HEK293 (cell line): ENCODE measurements at regions not wholly inside any gene's neighbourhood (a gene's known extent, or its start where the extent isn't known, plus 50 kb on each side); places are given as distances from the start of the nearest gene placed in this dataset.

Source experiments
- CTCF ChIA-PET: fragments of 350-600 bp; formaldehyde crosslinking; extraction: SDS; loops from one replicate; lab custom pipeline; 2021; ENCODE audit warnings: antibody characterized with exemption; lab: Yijun Ruan, JAX
- POLR2A ChIA-PET: fragments of 300-600 bp; formaldehyde crosslinking; extraction: SDS; loops from one replicate; lab custom pipeline; 2020; ENCODE audit warnings: antibody characterized with exemption, inconsistent platforms; lab: Yijun Ruan, JAX
- H3K27ac ChIP-seq: fragments of 200-500 bp; sonication (Bioruptor generic); 2 replicates; pipeline ENCODE4 v1.5.1; 2014; ENCODE audit warnings: low read depth, low read length, control low read depth, inconsistent platforms; ENCODE audit errors: extremely low read depth
- H3K36me3 ChIP-seq, 2 experiments: fragments of 200-500 bp in 1 of 2; sonication (Bioruptor generic) in 1 of 2; 1 replicate in 1 of 2; 2 replicates in 1 of 2; pipeline ENCODE4 v1.5.1; 2014 to 2017; ENCODE audit warnings: inconsistent platforms in 2 of 2, low read length in 2 of 2; ENCODE audit not compliant: control insufficient read depth in 2 of 2, insufficient read depth in 1 of 2
- H3K4me1 ChIP-seq: fragments of 200-500 bp; sonication (Bioruptor generic); 2 replicates; pipeline ENCODE4 v1.5.1; 2014; ENCODE audit warnings: mild to moderate bottlenecking, low read length, inconsistent platforms; ENCODE audit not compliant: control insufficient read depth, insufficient read depth
- H3K4me3 ChIP-seq: 2 replicates; pipeline ENCODE4 v1.5.1; 2011; ENCODE audit warnings: low read depth, mild to moderate bottlenecking, control low read depth, low read length, moderate library complexity
- H3K9me3 ChIP-seq: fragments of 200-500 bp; sonication (Bioruptor generic); 2 replicates; pipeline ENCODE4 v1.5.1; 2014; ENCODE audit warnings: low read depth, low read length, inconsistent platforms; ENCODE audit not compliant: control insufficient read depth, insufficient read depth
- BCL11A ChIP-seq: fragments of 450-650 bp; formaldehyde crosslinking; IDR thresholded peaks from 2 replicates; pipeline ENCODE4 v1.5.1; 2016; ENCODE audit warnings: low read depth, missing biosample characterization, missing genetic modification characterization
- BCL6B ChIP-seq: fragments of 450-650 bp; formaldehyde crosslinking; IDR thresholded peaks from 2 replicates; pipeline ENCODE4 v1.5.1; 2017; ENCODE audit warnings: missing biosample characterization, missing genetic modification characterization
- CTCF ChIP-seq: fragments of 450-650 bp; formaldehyde crosslinking; IDR thresholded peaks from 2 replicates; pipeline ENCODE4 v1.5.1; 2016; ENCODE audit warnings: missing biosample characterization, missing genetic modification characterization
- MEIS1 ChIP-seq: sonication (generic); formaldehyde crosslinking; IDR thresholded peaks from 2 replicates; pipeline ENCODE4 v1.8.1; 2022; ENCODE audit warnings: missing genetic modification reagents, mild to moderate bottlenecking, borderline replicate concordance
- MYNN ChIP-seq: fragments of 450-650 bp; formaldehyde crosslinking; IDR thresholded peaks from 2 replicates; pipeline ENCODE4 v1.5.1; 2016; ENCODE audit warnings: missing biosample characterization, missing genetic modification characterization, borderline replicate concordance
- SP7 ChIP-seq: fragments of 450-650 bp; formaldehyde crosslinking; IDR thresholded peaks from 2 replicates; pipeline ENCODE4 v1.5.1; 2016; ENCODE audit warnings: missing biosample characterization, missing genetic modification characterization
- ZBTB10 ChIP-seq: fragments of 450-650 bp; formaldehyde crosslinking; IDR thresholded peaks from 2 replicates; pipeline ENCODE4 v1.5.1; 2016; ENCODE audit warnings: missing biosample characterization, missing genetic modification characterization
- ZFP41 ChIP-seq: fragments of 450-650 bp; formaldehyde crosslinking; IDR thresholded peaks from 2 replicates; pipeline ENCODE4 v1.5.1; 2016; ENCODE audit warnings: missing biosample characterization, missing genetic modification characterization, borderline replicate concordance
- ZNF221 ChIP-seq: fragments of 450-650 bp; formaldehyde crosslinking; IDR thresholded peaks from 2 replicates; pipeline ENCODE4 v1.5.1; 2017; ENCODE audit warnings: missing biosample characterization, missing genetic modification characterization, borderline replicate concordance
- ZNF354C ChIP-seq: fragments of 450-650 bp; formaldehyde crosslinking; IDR thresholded peaks from 2 replicates; pipeline ENCODE4 v1.5.1; 2016; ENCODE audit warnings: missing biosample characterization, missing genetic modification characterization, low read depth, borderline replicate concordance
- ZNF488 ChIP-seq: fragments of 450-650 bp; formaldehyde crosslinking; IDR thresholded peaks from 2 replicates; pipeline ENCODE4 v1.5.1; 2016; ENCODE audit warnings: missing biosample characterization, missing genetic modification characterization
- ZNF521 ChIP-seq: fragments of 450-650 bp; formaldehyde crosslinking; IDR thresholded peaks from 2 replicates; pipeline ENCODE4 v1.5.1; 2017; ENCODE audit warnings: missing biosample characterization, mild to moderate bottlenecking, missing genetic modification characterization
- ZNF670 ChIP-seq: fragments of 450-650 bp; formaldehyde crosslinking; IDR thresholded peaks from 2 replicates; pipeline ENCODE4 v1.5.1; 2016; ENCODE audit warnings: missing biosample characterization, missing genetic modification characterization, low read depth
- ZNF707 ChIP-seq: fragments of 450-650 bp; formaldehyde crosslinking; IDR thresholded peaks from 2 replicates; pipeline ENCODE4 v1.5.1; 2016; ENCODE audit warnings: missing biosample characterization, missing genetic modification characterization
- ZNF747 ChIP-seq: fragments of 450-650 bp; formaldehyde crosslinking; IDR thresholded peaks from 2 replicates; pipeline ENCODE4 v1.5.1; 2016; ENCODE audit warnings: missing biosample characterization, missing genetic modification characterization
- TF ChIP-seq, protein P1 (sequence below): fragments of 450-650 bp; formaldehyde crosslinking; IDR thresholded peaks from 2 replicates; pipeline ENCODE4 v1.5.1; 2017; ENCODE audit warnings: missing biosample characterization, missing genetic modification characterization

GRCh38 chr11:70557742-70558485, 159.6 kb downstream of the CTTN start:
- H3K9me3 ChIP-seq = no peaks in the 10 kb centered on the region
- H3K27ac ChIP-seq = no peak overlapping the region
- no peaks in the 10 kb centered on the region for H3K4me1 ChIP-seq
- no peak overlapping the region for H3K4me3 ChIP-seq
- ChIA-PET POLR2A (no interaction called here), CTCF (no interaction called here)
- no peaks in the 10 kb centered on the region for H3K36me3 ChIP-seq
- TF ChIP-seq CTCF (tag by site-specific recombination) = no peak
- no peak for TF ChIP-seq ZFP41 (tag by site-specific recombination)
- no peak for TF ChIP-seq ZNF707 (tag by site-specific recombination)
- TF ChIP-seq, protein P1, sequence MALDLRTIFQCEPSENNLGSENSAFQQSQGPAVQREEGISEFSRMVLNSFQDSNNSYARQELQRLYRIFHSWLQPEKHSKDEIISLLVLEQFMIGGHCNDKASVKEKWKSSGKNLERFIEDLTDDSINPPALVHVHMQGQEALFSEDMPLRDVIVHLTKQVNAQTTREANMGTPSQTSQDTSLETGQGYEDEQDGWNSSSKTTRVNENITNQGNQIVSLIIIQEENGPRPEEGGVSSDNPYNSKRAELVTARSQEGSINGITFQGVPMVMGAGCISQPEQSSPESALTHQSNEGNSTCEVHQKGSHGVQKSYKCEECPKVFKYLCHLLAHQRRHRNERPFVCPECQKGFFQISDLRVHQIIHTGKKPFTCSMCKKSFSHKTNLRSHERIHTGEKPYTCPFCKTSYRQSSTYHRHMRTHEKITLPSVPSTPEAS (tag by site-specific recombination) = no peak
- TF ChIP-seq SP7 (tag by site-specific recombination) = no peak
- no peak for TF ChIP-seq MEIS1 (CRISPR knock-in tag)
- no peak for TF ChIP-seq ZNF521 (tag by site-specific recombination)
- TF ChIP-seq ZNF747 = no peak
- no peak for TF ChIP-seq ZNF354C (tag by site-specific recombination)

GRCh38 chr11:70558681-70559080, 160.4 kb downstream of the CTTN start:
- ChIA-PET CTCF (no interaction called here), POLR2A (no interaction called here)
- no peaks in the 10 kb centered on the region for H3K4me1 ChIP-seq
- TF ChIP-seq ZNF670 = no peak
- no peak for TF ChIP-seq ZBTB10 (tag by site-specific recombination)
- TF ChIP-seq BCL6B (tag by site-specific recombination) = no peak
- no peak for TF ChIP-seq ZNF221 (tag by site-specific recombination)
- TF ChIP-seq ZNF354C (tag by site-specific recombination) = no peak
- no peak for TF ChIP-seq BCL11A
- no peak for TF ChIP-seq MYNN
- no peak for TF ChIP-seq ZNF488 (tag by site-specific recombination)
- H3K36me3 ChIP-seq = no peaks in the 10 kb centered on the region
- no peak overlapping the region for H3K27ac ChIP-seq
- no peak overlapping the region for H3K4me3 ChIP-seq
- H3K9me3 ChIP-seq = no peaks in the 10 kb centered on the region
